AG04449 (cell line): ENCODE measurements at regions not wholly inside any gene's neighbourhood (a gene's known extent, or its start where the extent isn't known, plus 50 kb on each side); places are given as distances from the start of the nearest gene placed in this dataset.

ENCODE experiments used
- CTCF ChIA-PET: fragments of 350-600 bp; formaldehyde crosslinking; extraction: SDS; loops from one replicate; lab custom pipeline; 2021; ENCODE audit warnings: antibody characterized with exemption; lab: Yijun Ruan, JAX
- POLR2A ChIA-PET: fragments of 400-600, 350-600 bp; formaldehyde crosslinking; extraction: SDS; loops from one replicate; lab custom pipeline; 2020; ENCODE audit warnings: antibody characterized with exemption, inconsistent platforms; lab: Yijun Ruan, JAX
- DNase-seq: peaks from one replicate; pipeline ENCODE4 v3.0.0-alpha.2; 2010; ENCODE audit warnings: low read depth, low spot score
- H3K4me3 ChIP-seq: 2 replicates; pipeline ENCODE4 v1.5.1; 2011; ENCODE audit warnings: low read depth, mild to moderate bottlenecking, control low read depth, low read length
- TF ChIP-seq, protein P1 (sequence below): IDR thresholded peaks from one replicate; pipeline ENCODE4 v1.5.1; 2011; ENCODE audit warnings: mild to moderate bottlenecking, moderate library complexity, low read length, control low read depth, inconsistent platforms; ENCODE audit not compliant: insufficient read depth; ENCODE audit errors: missing control alignments

DNA sequence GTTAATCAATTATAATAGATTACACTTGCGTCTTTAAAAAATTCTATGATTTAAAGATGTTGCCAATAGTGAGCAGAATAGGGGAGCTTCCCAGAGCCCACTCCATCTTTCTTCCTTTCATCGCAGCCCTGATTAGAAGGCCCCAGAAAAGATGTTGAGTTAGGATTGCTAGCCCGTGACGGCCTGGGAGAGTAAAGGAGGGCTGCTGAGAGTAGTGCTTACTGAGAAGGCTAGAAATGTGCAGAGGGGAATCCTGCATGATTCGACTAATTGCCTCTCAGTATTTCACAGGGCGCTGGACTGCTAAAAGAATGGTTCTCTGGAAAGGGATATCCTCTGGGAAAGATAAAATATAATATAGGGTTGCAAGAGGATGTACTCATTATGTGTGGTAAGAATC lies 160.5 kb downstream of the C11orf87 start:
- ChIA-PET CTCF (no interaction called here), POLR2A (no interaction called here)
- no peak for DNase-seq
- TF ChIP-seq, protein P1, sequence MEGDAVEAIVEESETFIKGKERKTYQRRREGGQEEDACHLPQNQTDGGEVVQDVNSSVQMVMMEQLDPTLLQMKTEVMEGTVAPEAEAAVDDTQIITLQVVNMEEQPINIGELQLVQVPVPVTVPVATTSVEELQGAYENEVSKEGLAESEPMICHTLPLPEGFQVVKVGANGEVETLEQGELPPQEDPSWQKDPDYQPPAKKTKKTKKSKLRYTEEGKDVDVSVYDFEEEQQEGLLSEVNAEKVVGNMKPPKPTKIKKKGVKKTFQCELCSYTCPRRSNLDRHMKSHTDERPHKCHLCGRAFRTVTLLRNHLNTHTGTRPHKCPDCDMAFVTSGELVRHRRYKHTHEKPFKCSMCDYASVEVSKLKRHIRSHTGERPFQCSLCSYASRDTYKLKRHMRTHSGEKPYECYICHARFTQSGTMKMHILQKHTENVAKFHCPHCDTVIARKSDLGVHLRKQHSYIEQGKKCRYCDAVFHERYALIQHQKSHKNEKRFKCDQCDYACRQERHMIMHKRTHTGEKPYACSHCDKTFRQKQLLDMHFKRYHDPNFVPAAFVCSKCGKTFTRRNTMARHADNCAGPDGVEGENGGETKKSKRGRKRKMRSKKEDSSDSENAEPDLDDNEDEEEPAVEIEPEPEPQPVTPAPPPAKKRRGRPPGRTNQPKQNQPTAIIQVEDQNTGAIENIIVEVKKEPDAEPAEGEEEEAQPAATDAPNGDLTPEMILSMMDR, result no peak
- no peak overlapping the region for H3K4me3 ChIP-seq

DNA sequence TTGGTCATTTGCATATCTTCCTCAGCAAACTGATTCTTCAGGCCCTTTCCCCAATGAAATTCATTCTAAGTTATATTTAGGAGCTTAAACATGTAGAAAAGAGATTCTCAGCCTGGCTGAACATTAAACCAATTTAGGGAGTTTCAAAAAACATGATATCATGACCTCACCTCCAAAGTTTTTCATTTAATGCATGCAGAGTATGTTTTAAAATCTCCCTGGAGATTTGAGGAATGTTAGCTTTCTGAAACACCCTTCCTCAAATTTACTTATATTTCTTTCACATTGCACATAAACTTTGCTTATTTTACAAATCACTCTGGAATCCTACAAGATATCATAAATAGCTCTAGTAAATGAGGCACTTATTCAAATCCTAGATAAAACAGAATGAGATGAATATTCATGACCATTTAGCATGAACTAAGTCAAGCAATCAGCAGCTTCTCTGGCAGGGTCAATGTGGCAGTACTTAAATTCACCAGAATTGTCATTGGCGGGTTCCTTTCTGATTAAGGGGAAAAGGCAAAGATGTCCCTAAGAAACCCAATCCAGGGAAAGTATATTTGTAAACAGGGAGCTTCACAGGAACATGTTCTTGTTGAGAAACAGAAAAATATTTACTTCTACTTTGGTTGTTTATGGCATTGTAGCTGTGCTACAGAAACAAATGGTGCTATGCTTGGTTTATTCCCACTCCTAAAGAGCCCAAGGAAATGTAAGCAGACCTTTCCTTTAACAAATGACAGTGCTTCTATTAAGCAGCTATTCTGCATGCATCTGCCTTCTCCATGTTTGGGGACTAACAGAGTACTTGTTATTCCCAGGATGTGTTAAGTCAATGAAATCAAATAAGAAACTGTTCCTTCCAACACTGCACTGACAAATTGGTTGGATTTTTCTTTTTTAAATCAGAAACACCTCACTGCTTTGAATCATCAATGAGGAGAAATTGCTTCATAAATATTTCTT lies 162.3 kb downstream of the C11orf87 start:
- no peak overlapping the region for H3K4me3 ChIP-seq
- ChIA-PET POLR2A (no interaction called here), CTCF (interaction anchor here (1.1 kb wide), 2 partner anchors 9 to 157 kb away, joined by 3 read pairs; no protein-coding TSS in a partner anchor)
- TF ChIP-seq, protein P1, result no peak
- DNase-seq, result peak; percentile 12

DNA sequence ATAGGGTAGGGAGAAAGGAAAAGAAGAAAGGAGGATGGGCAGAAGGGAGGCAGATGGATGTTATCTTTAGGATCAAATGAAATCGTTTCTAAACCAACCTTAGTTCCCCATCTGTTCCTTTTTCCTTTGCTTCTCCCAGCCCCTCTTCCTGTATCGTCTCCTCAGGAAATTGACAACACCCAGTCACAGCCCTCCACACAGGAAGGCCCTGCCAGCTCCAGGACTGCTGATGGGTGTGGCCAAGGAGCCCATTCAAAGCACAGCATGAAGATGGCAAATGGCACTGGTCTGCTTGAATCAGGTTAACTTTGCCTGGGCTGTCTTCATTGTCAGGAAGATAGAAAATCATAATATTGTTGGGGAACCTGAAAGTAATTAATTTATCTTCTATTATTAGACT lies 164.8 kb downstream of the C11orf87 start:
- CTCF ChIA-PET, result no interaction called here
- POLR2A ChIA-PET, result no interaction called here
- no peak for DNase-seq
- TF ChIP-seq, protein P1, result no peak
- H3K4me3 ChIP-seq, result no peak overlapping the region

DNA sequence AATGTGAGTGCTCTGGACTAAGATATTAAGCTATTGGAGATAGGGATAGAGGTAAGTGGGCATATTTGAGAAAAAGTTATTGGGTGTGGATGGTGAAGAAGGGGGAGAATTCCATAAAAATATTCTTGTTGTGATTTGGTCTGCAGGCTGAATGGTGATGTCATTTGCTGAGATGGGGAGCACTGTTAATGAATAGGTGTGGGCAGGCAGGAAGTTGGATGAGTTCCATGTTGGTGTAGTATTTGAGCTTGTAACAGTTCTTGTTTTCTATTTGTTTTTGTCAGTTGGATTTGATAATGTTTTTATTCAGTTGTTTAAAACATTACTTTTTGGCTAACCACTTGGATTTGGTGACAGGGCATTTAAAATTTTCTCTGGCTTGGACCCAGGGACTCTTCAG lies 168.8 kb downstream of the C11orf87 start:
- POLR2A ChIA-PET, result no interaction called here
- TF ChIP-seq, protein P1, result no peak
- H3K4me3 ChIP-seq, result no peak overlapping the region
- DNase-seq, result no peak
- CTCF ChIA-PET, result no interaction called here

DNA sequence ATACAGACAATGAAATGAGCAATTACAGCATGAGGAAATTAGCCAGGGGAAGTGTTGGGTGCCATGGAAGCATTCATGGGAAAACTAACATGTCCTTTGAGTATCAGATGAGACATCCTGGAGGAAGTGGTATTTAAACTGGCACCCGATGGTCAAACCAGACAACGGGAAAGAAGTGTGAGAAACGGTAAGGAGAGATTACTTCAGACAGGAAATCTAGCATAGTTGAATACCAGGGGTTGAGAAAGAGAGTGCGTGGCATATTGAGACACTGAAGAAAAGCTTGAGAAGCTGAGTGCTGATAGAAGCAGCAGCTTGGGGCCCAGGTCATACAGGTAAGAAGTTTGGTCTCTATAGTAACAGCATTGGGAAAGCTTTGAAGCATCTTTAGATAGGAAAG lies 175.3 kb downstream of the C11orf87 start:
- no peak for DNase-seq
- no peak overlapping the region for H3K4me3 ChIP-seq
- POLR2A ChIA-PET, result no interaction called here
- CTCF ChIA-PET, result no interaction called here
- TF ChIP-seq, protein P1, result no peak
